Breast epithelium (tissue), 3 donors: ENCODE measurements at regions not wholly inside any gene's neighbourhood (a gene's known extent, or its start where the extent isn't known, plus 50 kb on each side); places are given as distances from the start of the nearest gene placed in this dataset.
"Not testable (repeated sequence)": the region's sequence is repeated elsewhere in the genome, so short reads cannot be mapped to it uniquely, and the experiment has no call there.

Experiments used
- CTCF ChIP-seq, 3 donors: fragments of 450-650 bp; IDR thresholded peaks; one replicate each; pipeline ENCODE4 v1.5.1; 2016 to 2017; ENCODE audit warnings: antibody characterized with exemption in 3 of 3, mild to moderate bottlenecking in 3 of 3, moderate library complexity in 3 of 3
- POLR2A ChIP-seq: fragments of 450-650 bp; IDR thresholded peaks from one replicate; pipeline ENCODE4 v1.6.1; 2016; ENCODE audit warnings: antibody characterized with exemption, mild to moderate bottlenecking, moderate library complexity

- TF ChIP-seq POLR2A; CTCF (IDR thresholded peaks at IDR 0.05): not testable (repeated sequence)
These were observed 61.7 kb upstream of the CCT8L2 start for GRCh38 chr22:16654336-16654735.
